Immature natural killer cell (primary cell): ENCODE measurements at regions not wholly inside any gene's neighbourhood (a gene's known extent, or its start where the extent isn't known, plus 50 kb on each side); places are given as distances from the start of the nearest gene placed in this dataset.

Experiments used
- DNase-seq, 3 donors: peaks; one replicate each; pipeline ENCODE4 v3.0.0; 2022; ENCODE audit warnings: mixed read lengths in 1 of 3
- H3K27ac Mint-ChIP-seq, 6 donors: one replicate each; pipeline ENCODE4 v1.8.0; 2020; ENCODE audit warnings: mixed read lengths in 6 of 6, mild to moderate bottlenecking in 5 of 6, inconsistent platforms in 4 of 6, moderate library complexity in 3 of 6
- H3K27me3 Mint-ChIP-seq, 3 donors: one replicate each; pipeline ENCODE4 v1.8.0; 2020 to 2021; ENCODE audit warnings: low read depth in 3 of 3, mild to moderate bottlenecking in 3 of 3, mixed read lengths in 3 of 3, moderate library complexity in 3 of 3, inconsistent platforms in 1 of 3
- H3K36me3 Mint-ChIP-seq, 3 donors: one replicate each; pipeline ENCODE4 v1.8.0; 2020; ENCODE audit warnings: mixed read lengths in 3 of 3, inconsistent platforms in 2 of 3, mild to moderate bottlenecking in 2 of 3
- H3K4me1 Mint-ChIP-seq, 2 donors: one replicate each; pipeline ENCODE4 v1.8.0; 2020; ENCODE audit warnings: inconsistent platforms in 2 of 2, mild to moderate bottlenecking in 2 of 2, mixed read lengths in 2 of 2, moderate library complexity in 1 of 2
- H3K4me3 Mint-ChIP-seq, 5 donors: one replicate each; pipeline ENCODE4 v1.8.0; 2020; ENCODE audit warnings: mild to moderate bottlenecking in 5 of 5, mixed read lengths in 5 of 5, inconsistent platforms in 3 of 5, moderate library complexity in 3 of 5
- H3K9me3 Mint-ChIP-seq, 6 donors: one replicate each; pipeline ENCODE4 v1.8.0; 2020; ENCODE audit warnings: mild to moderate bottlenecking in 6 of 6, mixed read lengths in 6 of 6, inconsistent platforms in 4 of 6, moderate library complexity in 3 of 6

GRCh38 chr10:30188556-30189237, 129.3 kb upstream of the JCAD start:
- Mint-ChIP-seq H3K36me3 (no peaks in the 10 kb centered on the region), H3K4me1 (peaks cover 20% of the 10 kb centered on the region in 2 donors), H3K27me3 (peaks cover 0 to 10% (median 1%) of the 10 kb centered on the region in 3 donors), H3K9me3 (no peaks in the 10 kb centered on the region), H3K4me3 (no peak overlapping the region), H3K27ac (no peak overlapping the region)
- DNase-seq = no peak

GRCh38 chr10:30188101-30188500, 128.7 kb upstream of the JCAD start:
- Mint-ChIP-seq H3K9me3 (no peaks in the 10 kb centered on the region), H3K4me3 (no peak overlapping the region)

GRCh38 chr10:30187010-30187409, 127.6 kb upstream of the JCAD start:
- Mint-ChIP-seq H3K27me3 (peaks cover 0 to 11% (median 1%) of the 10 kb centered on the region in 3 donors), H3K9me3 (no peaks in the 10 kb centered on the region), H3K36me3 (no peaks in the 10 kb centered on the region)

More at GRCh38 chr10:30188101-30188500, 128.7 kb upstream of the JCAD start:
- Mint-ChIP-seq H3K27me3 (peaks cover 0 to 10% (median 1%) of the 10 kb centered on the region in 3 donors), H3K27ac (no peak overlapping the region), H3K4me1 (peaks cover 14% of the 10 kb centered on the region in 2 donors), H3K36me3 (no peaks in the 10 kb centered on the region)
- DNase-seq = no peak

GRCh38 chr10:30186371-30186875, 127.0 kb upstream of the JCAD start:
- Mint-ChIP-seq H3K36me3 (no peaks in the 10 kb centered on the region), H3K4me1 (no peaks in the 10 kb centered on the region), H3K4me3 (no peak overlapping the region), H3K27me3 (peaks cover 0 to 14% (median 1%) of the 10 kb centered on the region in 3 donors), H3K27ac (no peak overlapping the region), H3K9me3 (no peaks in the 10 kb centered on the region)
- no peak for DNase-seq

More at GRCh38 chr10:30187010-30187409, 127.6 kb upstream of the JCAD start:
- DNase-seq = no peak
- Mint-ChIP-seq H3K4me3 (no peak overlapping the region), H3K27ac (no peak overlapping the region), H3K4me1 (peaks cover 3% of the 10 kb centered on the region in 2 donors)

- no peak for DNase-seq
- Mint-ChIP-seq H3K36me3 (no peaks in the 10 kb centered on the region), H3K27ac (no peak overlapping the region), H3K27me3 (peaks cover 0 to 13% (median 1%) of the 10 kb centered on the region in 3 donors), H3K4me1 (no peaks in the 10 kb centered on the region), H3K9me3 (no peaks in the 10 kb centered on the region), H3K4me3 (no peak overlapping the region)
Measured at GRCh38 chr10:30185916-30186315, 126.5 kb upstream of the JCAD start.

- Mint-ChIP-seq H3K4me1 (no peaks in the 10 kb centered on the region), H3K4me3 (no peak overlapping the region), H3K36me3 (no peaks in the 10 kb centered on the region), H3K27me3 (peaks cover 0 to 11% (median 1%) of the 10 kb centered on the region in 3 donors), H3K9me3 (no peaks in the 10 kb centered on the region), H3K27ac (no peak overlapping the region)
- no peak for DNase-seq
Measured at GRCh38 chr10:30185341-30185740, 126.0 kb upstream of the JCAD start.

GRCh38 chr10:30184397-30185033, 125.1 kb upstream of the JCAD start:
- peaks cover 0 to 9% (median 0%) of the 10 kb centered on the region in 3 donors for H3K27me3 Mint-ChIP-seq
- H3K36me3 Mint-ChIP-seq = no peaks in the 10 kb centered on the region
- no peaks in the 10 kb centered on the region for H3K4me1 Mint-ChIP-seq

GRCh38 chr10:30183055-30183402, 123.6 kb upstream of the JCAD start:
- Mint-ChIP-seq H3K9me3 (no peaks in the 10 kb centered on the region), H3K27ac (no peak overlapping the region), H3K36me3 (no peaks in the 10 kb centered on the region), H3K4me3 (no peak overlapping the region), H3K27me3 (peaks cover 0 to 9% (median 2%) of the 10 kb centered on the region in 3 donors), H3K4me1 (no peaks in the 10 kb centered on the region)
- DNase-seq = no peak

More at GRCh38 chr10:30184397-30185033, 125.1 kb upstream of the JCAD start:
- Mint-ChIP-seq H3K4me3 (no peak overlapping the region), H3K9me3 (no peaks in the 10 kb centered on the region), H3K27ac (no peak overlapping the region)
- no peak for DNase-seq

GRCh38 chr10:30182191-30183054, 123.0 kb upstream of the JCAD start:
- Mint-ChIP-seq H3K27me3 (peaks cover 0 to 9% (median 2%) of the 10 kb centered on the region in 3 donors), H3K4me1 (no peaks in the 10 kb centered on the region), H3K27ac (no peak overlapping the region), H3K4me3 (no peak overlapping the region), H3K36me3 (no peaks in the 10 kb centered on the region), H3K9me3 (no peaks in the 10 kb centered on the region)
- no peak for DNase-seq

GRCh38 chr10:30178356-30178964, 119.1 kb upstream of the JCAD start:
- no peak overlapping the region for H3K27ac Mint-ChIP-seq
- no peaks in the 10 kb centered on the region for H3K9me3 Mint-ChIP-seq
- no peak for DNase-seq
- no peaks in the 10 kb centered on the region for H3K36me3 Mint-ChIP-seq
- H3K27me3 Mint-ChIP-seq = peaks cover 3 to 4% (median 4%) of the 10 kb centered on the region in 3 donors
- H3K4me1 Mint-ChIP-seq = no peaks in the 10 kb centered on the region
- H3K4me3 Mint-ChIP-seq = no peak overlapping the region

GRCh38 chr10:30176776-30177533, 117.6 kb upstream of the JCAD start:
- peaks cover 2 to 4% (median 3%) of the 10 kb centered on the region in 3 donors for H3K27me3 Mint-ChIP-seq
- no peak for DNase-seq
- no peaks in the 10 kb centered on the region for H3K4me1 Mint-ChIP-seq
- H3K36me3 Mint-ChIP-seq = no peaks in the 10 kb centered on the region
- no peak overlapping the region for H3K4me3 Mint-ChIP-seq
- H3K9me3 Mint-ChIP-seq = no peaks in the 10 kb centered on the region
- no peak overlapping the region for H3K27ac Mint-ChIP-seq

- H3K36me3 Mint-ChIP-seq = no peaks in the 10 kb centered on the region
- H3K4me3 Mint-ChIP-seq = no peak overlapping the region
- H3K27ac Mint-ChIP-seq = no peak overlapping the region
- no peaks in the 10 kb centered on the region for H3K9me3 Mint-ChIP-seq
- H3K27me3 Mint-ChIP-seq = peaks cover 0 to 4% (median 3%) of the 10 kb centered on the region in 3 donors
- no peaks in the 10 kb centered on the region for H3K4me1 Mint-ChIP-seq
- no peak for DNase-seq
Measured at GRCh38 chr10:30176182-30176581, 116.8 kb upstream of the JCAD start.

GRCh38 chr10:30172673-30173072, 113.3 kb upstream of the JCAD start:
- Mint-ChIP-seq H3K27ac (no peak overlapping the region), H3K4me1 (no peaks in the 10 kb centered on the region), H3K9me3 (no peaks in the 10 kb centered on the region), H3K4me3 (no peak overlapping the region), H3K27me3 (peaks cover 0 to 8% (median 3%) of the 10 kb centered on the region in 3 donors), H3K36me3 (peaks cover 0 to 3% (median 0%) of the 10 kb centered on the region in 3 donors)
- no peak for DNase-seq
